ENCODE measurements at regions not wholly inside any gene's neighbourhood (a gene's known extent, or its start where the extent isn't known, plus 50 kb on each side); places are given as distances from the start of the nearest gene placed in this dataset.

GRCh38 chr2:203654826-203655225 is 51.6 kb upstream of the CD28 start:
- no peak for TF ChIP-seq CTCF (IDR thresholded peaks at IDR 0.05; ENCODE audit: insufficient read depth, low read depth, low read length)
- Histone ChIP-seq H3K4me3 (ENCODE audit: low read depth, low read length) (no peak overlapping the region), H3K36me3 (ENCODE audit: control insufficient read depth, insufficient read depth, low read length) (no peaks in the 10 kb centered on the region), H3K27me3 (ENCODE audit: control insufficient read depth, insufficient read depth, low read length) (no peaks in the 10 kb centered on the region)
- ChIA-PET POLR2A (interaction anchor here (0.6 kb wide), 1 partner anchor 79 kb away, joined by 6 read pairs; no protein-coding TSS in a partner anchor), CTCF (interaction anchor here (0.8 to 2.2 kb wide), 3 partner anchors 17 to 472 kb away, joined by 4 to 5 read pairs (median 5); no protein-coding TSS in a partner anchor)
- DNase-seq (ENCODE audit: low read depth) = no peak

GRCh38 chr2:203656522-203657287 is 49.7 kb upstream of the CD28 start:
- no peak for TF ChIP-seq CTCF (IDR thresholded peaks at IDR 0.05; ENCODE audit: insufficient read depth, low read depth, low read length)
- no peak for DNase-seq (ENCODE audit: low read depth)
- H3K27me3 ChIP-seq (ENCODE audit: control insufficient read depth, insufficient read depth, low read length) = no peaks in the 10 kb centered on the region
- ChIA-PET CTCF (interaction anchor here (1.6 to 2.2 kb wide), 2 partner anchors 15 to 159 kb away, joined by 5 read pairs; no protein-coding TSS in a partner anchor), POLR2A (no interaction called here)
- no peak overlapping the region for H3K4me3 ChIP-seq (ENCODE audit: low read depth, low read length)
- H3K36me3 ChIP-seq (ENCODE audit: control insufficient read depth, insufficient read depth, low read length) = no peaks in the 10 kb centered on the region
